GM12878 (cell line): ENCODE measurements at regions not wholly inside any gene's neighbourhood (a gene's known extent, or its start where the extent isn't known, plus 50 kb on each side); places are given as distances from the start of the nearest gene placed in this dataset.

ENCODE experiments used
- ATAC-seq: fragments of 200-7000 bp; cut with Tn5 transposase; 3 replicates; pipeline ENCODE4 v1.9.1; 2020; ENCODE audit warnings: mild to moderate bottlenecking, moderate library complexity
- BruUV-seq: library from RNA; stranded (reverse); fragments of 400-500 nt; replicated peaks from 2 replicates; lab custom pipeline; 2021; lab: Mats Ljungman, UMichigan
- CTCF ChIA-PET: fragments of 300-600 bp; sonication (Branson Sonifier 250); formaldehyde crosslinking; extraction: SDS; loops from one replicate; lab custom pipeline; 2021; ENCODE audit warnings: inconsistent platforms; lab: Yijun Ruan, JAX
- POLR2A ChIA-PET: fragments of 350-600 bp; formaldehyde crosslinking; extraction: SDS; loops from one replicate; lab custom pipeline; 2021; ENCODE audit warnings: inconsistent platforms; lab: Charles Lee
- RAD21 ChIA-PET: fragments of 300-600 bp; sonication (Branson Sonifier 250); formaldehyde crosslinking; loops from one replicate; lab custom pipeline; 2023; ENCODE audit warnings: antibody characterized with exemption; ENCODE audit not compliant: unreplicated experiment; lab: Charles Lee
- SMC1A ChIA-PET: fragments of 300-600 bp; sonication (Branson Sonifier 250); formaldehyde crosslinking; loops from one replicate; lab custom pipeline; 2023; ENCODE audit not compliant: unreplicated experiment, uncharacterized antibody; lab: Charles Lee
- DNase-seq: peaks from one replicate; pipeline ENCODE4 v3.0.0-alpha.2; 2011; ENCODE audit warnings: low read depth, low spot score
- FAIRE-seq: peaks from 3 replicates; lab custom pipeline; 2011; peaks lifted over from hg19 to GRCh38; lab: Jason Lieb, UNC
- H2AFZ ChIP-seq: 2 replicates; pipeline ENCODE4 v1.6.0; 2011; ENCODE audit warnings: low read depth, low read length, control low read depth; ENCODE audit not compliant: control insufficient read depth
- H3K27ac ChIP-seq: 2 replicates; pipeline ENCODE4 v1.5.1; 2011; ENCODE audit warnings: control low read depth; ENCODE audit not compliant: control insufficient read depth, insufficient read depth
- H3K27me3 ChIP-seq, 2 experiments: replicated peaks in 1 of 2; 2 replicates each; pipeline versions ENCODE4 v1.6.0 to v1.6.1; 2011; ENCODE audit warnings: low read length in 1 of 2; ENCODE audit not compliant: control insufficient read depth in 2 of 2, insufficient read depth in 2 of 2
- H3K36me3 ChIP-seq, 2 experiments: 2 replicates each; pipeline ENCODE4 v1.5.1; 2011; ENCODE audit warnings: low read length in 1 of 2; ENCODE audit not compliant: control insufficient read depth in 2 of 2, insufficient read depth in 2 of 2
- H3K4me1 ChIP-seq: 2 replicates; pipeline ENCODE4 v1.6.1; 2011; ENCODE audit warnings: mild to moderate bottlenecking, low read length, moderate library complexity, mixed read lengths; ENCODE audit not compliant: control insufficient read depth, insufficient read depth
- H3K4me2 ChIP-seq: 2 replicates; pipeline ENCODE4 v1.6.0; 2011; ENCODE audit warnings: control low read depth; ENCODE audit not compliant: control insufficient read depth, insufficient read depth
- H3K4me3 ChIP-seq: fragments of 200-600 bp; sonication (generic); 2 replicates; pipeline ENCODE4 v1.5.1; 2016
- H3K79me2 ChIP-seq: 2 replicates; pipeline ENCODE4 v1.6.0; 2011; ENCODE audit warnings: low read length; ENCODE audit not compliant: control insufficient read depth, insufficient read depth
- H3K9ac ChIP-seq: 2 replicates; pipeline ENCODE4 v1.8.0; 2011; ENCODE audit warnings: low read length, control low read depth, mixed read lengths; ENCODE audit not compliant: control insufficient read depth, insufficient read depth
- H3K9me3 ChIP-seq: replicated peaks from 3 replicates; pipeline ENCODE4 v1.5.1; 2011; ENCODE audit warnings: mild to moderate bottlenecking, low read length; ENCODE audit not compliant: control insufficient read depth, insufficient read depth
- H4K20me1 ChIP-seq: 2 replicates; pipeline ENCODE4 v1.6.0; 2011; ENCODE audit not compliant: control insufficient read depth, insufficient read depth
- CEBPZ ChIP-seq: fragments of 150-350 bp; IDR thresholded peaks from 2 replicates; pipeline ENCODE4 v1.6.1; 2016; ENCODE audit warnings: low read depth, low read length
- LARP7 ChIP-seq: fragments of 450-650 bp; IDR thresholded peaks from 2 replicates; pipeline ENCODE4 v1.6.1; 2017; ENCODE audit warnings: mild to moderate bottlenecking
- MAX ChIP-seq: IDR thresholded peaks from 2 replicates; pipeline ENCODE4 v1.6.1; 2012; ENCODE audit warnings: low read depth, low read length, improper control_type of control experiment
- RCOR1 ChIP-seq: conservative IDR thresholded peaks from 2 replicates; pipeline ENCODE4 v1.6.1; 2012; ENCODE audit warnings: low read depth, low read length, improper control_type of control experiment
- SP1 ChIP-seq: IDR thresholded peaks from one replicate; pipeline ENCODE4 v1.6.1; 2011; ENCODE audit warnings: low read depth, low read length
- WGBS: methylation state at CpG from one replicate; pipeline ENCODE4 v1.1.6; 2016; ENCODE audit warnings: low lambda C conversion rate; ENCODE audit not compliant: insufficient replicate concordance, insufficient coverage; ENCODE audit errors: missing lambda C conversion rate; 5-methylcytosine and 5-hydroxymethylcytosine counted together
- in situ Hi-C: fragments of 300-500 bp; cut with MboI; formaldehyde crosslinking; loops from 9 replicates; pipeline ENCODE4 v1.14.3; 2018; ENCODE audit warnings: mixed read lengths
- intact Hi-C: fragments of 100-400 bp; cut with micrococcal nuclease; formaldehyde crosslinking; loops from one replicate; pipeline ENCODE4 v1.14.2; 2022; ENCODE audit not compliant: unreplicated experiment

- POLR2A ChIA-PET: no interaction called here
- CTCF ChIA-PET: no interaction called here
- no TSS peak for BruUV-seq
- Histone ChIP-seq H3K9me3 (no peaks in the 10 kb centered on the region), H2AFZ (no peak overlapping the region), H3K4me2 (no peak overlapping the region), H3K36me3 (no peaks in the 10 kb centered on the region), H3K4me1 (no peaks in the 10 kb centered on the region), H3K27me3 (no peaks in the 10 kb centered on the region), H3K9ac (no peak overlapping the region), H3K79me2 (no peaks in the 10 kb centered on the region), H4K20me1 (no peaks in the 10 kb centered on the region), H3K27ac (no peak overlapping the region), H3K4me3 (no peak overlapping the region)
- ATAC-seq (no peak), DNase-seq (no peak), FAIRE-seq (no peak)
- TF ChIP-seq SP1: no peak
- TF ChIP-seq LARP7: no peak
- TF ChIP-seq CEBPZ: no peak
- no peak for TF ChIP-seq RCOR1
- no peak for TF ChIP-seq MAX
- RAD21 ChIA-PET: no interaction called here
- WGBS: 3% methylated on average over 3 of the region's 3 CpGs
- intact Hi-C loops (no loop called here), in situ Hi-C loops (no loop called here)
- SMC1A ChIA-PET: interaction anchor here (0.7 to 1.2 kb wide), 2 partner anchors 26 to 44 kb away, joined by 3 read pairs; no protein-coding TSS in a partner anchor
These were observed 211.9 kb downstream of the DCAF12L2 start for GRCh38 chrX:125954236-125954635.
